Epidermal melanocyte (primary cell): ENCODE measurements at regions not wholly inside any gene's neighbourhood (a gene's known extent, or its start where the extent isn't known, plus 50 kb on each side); places are given as distances from the start of the nearest gene placed in this dataset.

ENCODE experiments used
- DNase-seq: peaks from one replicate; pipeline ENCODE4 v3.0.0; 2011; ENCODE audit warnings: low spot score; ENCODE audit not compliant: insufficient read length

GRCh38 chr17:27973258-27974044 lies 69.0 kb upstream of the NLK start:
- no peak for DNase-seq

- DNase-seq = no peak
Observed at GRCh38 chr17:27974045-27974436, 68.4 kb upstream of the NLK start.

- DNase-seq = no peak
Observed at GRCh38 chr17:27974531-27975145, 67.8 kb upstream of the NLK start.

- DNase-seq = no peak
Observed at GRCh38 chr17:27975146-27976011, 67.1 kb upstream of the NLK start.

GRCh38 chr17:27976331-27976730 lies 66.1 kb upstream of the NLK start:
- no peak for DNase-seq

- DNase-seq = no peak
Observed at GRCh38 chr17:27977751-27978688, 64.5 kb upstream of the NLK start.

- no peak for DNase-seq
Observed at GRCh38 chr17:27978689-27979175, 63.7 kb upstream of the NLK start.

- no peak for DNase-seq
Observed at GRCh38 chr17:27980043-27980442, 62.4 kb upstream of the NLK start.

GRCh38 chr17:27981978-27982377 lies 60.5 kb upstream of the NLK start:
- no peak for DNase-seq

GRCh38 chr17:27982688-27983087 lies 59.8 kb upstream of the NLK start:
- no peak for DNase-seq

GRCh38 chr17:27983853-27984252 lies 58.6 kb upstream of the NLK start:
- no peak for DNase-seq

GRCh38 chr17:27984404-27984803 lies 58.1 kb upstream of the NLK start:
- DNase-seq = no peak

- no peak for DNase-seq
Observed at GRCh38 chr17:27984816-27985215, 57.7 kb upstream of the NLK start.

- DNase-seq = no peak
Observed at GRCh38 chr17:27985306-27985705, 57.2 kb upstream of the NLK start.

- no peak for DNase-seq
Observed at GRCh38 chr17:27985736-27986399, 56.6 kb upstream of the NLK start.

- no peak for DNase-seq
Observed at GRCh38 chr17:27986805-27987684, 55.4 kb upstream of the NLK start.

- DNase-seq = no peak
Observed at GRCh38 chr17:27989046-27989445, 53.4 kb upstream of the NLK start.

GRCh38 chr17:27990100-27990499 lies 52.4 kb upstream of the NLK start:
- no peak for DNase-seq

GRCh38 chr17:27990979-27991378 lies 51.5 kb upstream of the NLK start:
- DNase-seq = no peak
